Gastroesophageal sphincter (tissue), 3 donors: ENCODE measurements at regions not wholly inside any gene's neighbourhood (a gene's known extent, or its start where the extent isn't known, plus 50 kb on each side); places are given as distances from the start of the nearest gene placed in this dataset.

Experiments used
- EP300 ChIP-seq: sonication (generic); formaldehyde crosslinking; IDR thresholded peaks from one replicate; pipeline ENCODE4 v1.6.1; 2017; ENCODE audit warnings: antibody characterized with exemption, mild to moderate bottlenecking
- POLR2A ChIP-seq, 2 donors: fragments of 450-650 bp; IDR thresholded peaks; one replicate each; pipeline ENCODE4 v1.6.1; 2017; ENCODE audit warnings: antibody characterized with exemption in 2 of 2, mild to moderate bottlenecking in 2 of 2, moderate library complexity in 1 of 2
- POLR2AphosphoS5 ChIP-seq: sonication (generic); formaldehyde crosslinking; IDR thresholded peaks from one replicate; pipeline ENCODE4 v1.6.1; 2017; ENCODE audit warnings: antibody characterized with exemption
- TF ChIP-seq, protein P1 (sequence below), 4 experiments: fragments of 200-600 bp in 2 of 4; fragments of 450-650 bp in 2 of 4; sonication (generic) in 1 of 4; IDR thresholded peaks; one replicate each; pipeline ENCODE4 v1.5.1; 2017 to 2019; ENCODE audit warnings: antibody characterized with exemption in 4 of 4, mild to moderate bottlenecking in 2 of 4, moderate library complexity in 2 of 4

DNA sequence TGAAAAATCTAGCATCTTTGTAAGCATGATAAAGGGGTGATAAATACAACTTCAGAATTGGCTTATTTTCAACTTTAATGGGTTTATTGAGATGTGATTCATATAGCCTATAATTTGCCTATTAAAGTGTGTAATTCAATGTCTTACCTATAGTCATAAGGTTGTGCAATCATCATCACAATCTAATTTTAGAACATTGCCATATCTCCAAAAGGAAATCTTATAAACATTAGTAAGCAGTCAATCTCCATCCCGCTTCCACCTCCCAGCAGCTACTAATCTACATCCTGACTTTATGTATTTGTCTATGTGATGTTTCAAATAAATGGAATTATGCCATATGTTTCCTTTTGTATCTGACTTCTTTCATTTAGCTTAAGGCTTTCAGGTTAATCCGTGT, 145.2 kb upstream of the KLHL1 start:
- TF ChIP-seq POLR2A (IDR thresholded peaks at IDR 0.05) (no peak), EP300 (no peak), POLR2AphosphoS5 (no peak)
- TF ChIP-seq, protein P1, sequence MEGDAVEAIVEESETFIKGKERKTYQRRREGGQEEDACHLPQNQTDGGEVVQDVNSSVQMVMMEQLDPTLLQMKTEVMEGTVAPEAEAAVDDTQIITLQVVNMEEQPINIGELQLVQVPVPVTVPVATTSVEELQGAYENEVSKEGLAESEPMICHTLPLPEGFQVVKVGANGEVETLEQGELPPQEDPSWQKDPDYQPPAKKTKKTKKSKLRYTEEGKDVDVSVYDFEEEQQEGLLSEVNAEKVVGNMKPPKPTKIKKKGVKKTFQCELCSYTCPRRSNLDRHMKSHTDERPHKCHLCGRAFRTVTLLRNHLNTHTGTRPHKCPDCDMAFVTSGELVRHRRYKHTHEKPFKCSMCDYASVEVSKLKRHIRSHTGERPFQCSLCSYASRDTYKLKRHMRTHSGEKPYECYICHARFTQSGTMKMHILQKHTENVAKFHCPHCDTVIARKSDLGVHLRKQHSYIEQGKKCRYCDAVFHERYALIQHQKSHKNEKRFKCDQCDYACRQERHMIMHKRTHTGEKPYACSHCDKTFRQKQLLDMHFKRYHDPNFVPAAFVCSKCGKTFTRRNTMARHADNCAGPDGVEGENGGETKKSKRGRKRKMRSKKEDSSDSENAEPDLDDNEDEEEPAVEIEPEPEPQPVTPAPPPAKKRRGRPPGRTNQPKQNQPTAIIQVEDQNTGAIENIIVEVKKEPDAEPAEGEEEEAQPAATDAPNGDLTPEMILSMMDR (IDR thresholded peaks at IDR 0.05): no peak
